Uterus (tissue), 2 donors: ENCODE measurements at regions not wholly inside any gene's neighbourhood (a gene's known extent, or its start where the extent isn't known, plus 50 kb on each side); places are given as distances from the start of the nearest gene placed in this dataset.

ENCODE experiments used
- CTCF ChIP-seq, 4 experiments: fragments of 200-600 bp in 2 of 4; fragments of 450-650 bp in 2 of 4; sonication (generic) in 2 of 4; IDR thresholded peaks; one replicate each; pipeline ENCODE4 v1.5.1; 2016 to 2019; ENCODE audit warnings: antibody characterized with exemption in 4 of 4, mild to moderate bottlenecking in 2 of 4, moderate library complexity in 1 of 4
- POLR2A ChIP-seq, 2 donors: fragments of 450-650 bp; IDR thresholded peaks; one replicate each; pipeline ENCODE4 v1.6.1; 2016; ENCODE audit warnings: antibody characterized with exemption in 2 of 2, mild to moderate bottlenecking in 1 of 2, moderate library complexity in 1 of 2

GRCh38 chr6:22804620-22805261 lies 235.4 kb downstream of the HDGFL1 start:
- TF ChIP-seq CTCF (IDR thresholded peaks at IDR 0.05): no peak
- no peak for TF ChIP-seq POLR2A (IDR thresholded peaks at IDR 0.05)
